CMK (cell line): ENCODE measurements at regions not wholly inside any gene's neighbourhood (a gene's known extent, or its start where the extent isn't known, plus 50 kb on each side); places are given as distances from the start of the nearest gene placed in this dataset.
"Not testable (repeated sequence)": the region's sequence is repeated elsewhere in the genome, so short reads cannot be mapped to it uniquely, and the experiment has no call there.

Experiments used
- DNase-seq: peaks from one replicate; pipeline ENCODE4 v3.0.0-alpha.2; 2010; ENCODE audit warnings: low read depth

GRCh38 chr6:20263059-20263458 lies 50.8 kb upstream of the MBOAT1 start:
- no peak for DNase-seq

- no peak for DNase-seq
These were observed 53.6 kb upstream of the MBOAT1 start for GRCh38 chr6:20265842-20266241.

- no peak for DNase-seq
These were observed 54.8 kb upstream of the MBOAT1 start for GRCh38 chr6:20266851-20267608.

- no peak for DNase-seq
These were observed 56.9 kb upstream of the MBOAT1 start for GRCh38 chr6:20269181-20269580.

GRCh38 chr6:20271818-20272217 lies 59.5 kb upstream of the MBOAT1 start:
- no peak for DNase-seq

GRCh38 chr6:20274137-20274536 lies 61.9 kb upstream of the MBOAT1 start:
- no peak for DNase-seq

- not testable (repeated sequence) for DNase-seq
These were observed 63.6 kb upstream of the MBOAT1 start for GRCh38 chr6:20275837-20276236.

- not testable (repeated sequence) for DNase-seq
These were observed 65.5 kb upstream of the MBOAT1 start for GRCh38 chr6:20277724-20278123.

GRCh38 chr6:20279051-20279450 lies 66.8 kb upstream of the MBOAT1 start:
- DNase-seq = no peak

GRCh38 chr6:20279608-20280287 lies 67.5 kb upstream of the MBOAT1 start:
- DNase-seq = no peak

- no peak for DNase-seq
These were observed 68.0 kb upstream of the MBOAT1 start for GRCh38 chr6:20280288-20280621.

GRCh38 chr6:20284672-20285071 lies 72.4 kb upstream of the MBOAT1 start:
- no peak for DNase-seq

- DNase-seq = no peak
These were observed 74.8 kb upstream of the MBOAT1 start for GRCh38 chr6:20286968-20287565.

GRCh38 chr6:20291764-20292580 lies 79.7 kb upstream of the MBOAT1 start:
- peak; percentile 76 for DNase-seq

- no peak for DNase-seq
These were observed 80.6 kb upstream of the MBOAT1 start for GRCh38 chr6:20292905-20293304.

- DNase-seq = no peak
These were observed 89.0 kb upstream of the MBOAT1 start for GRCh38 chr6:20301256-20301655.

GRCh38 chr6:20302168-20302567 lies 89.9 kb upstream of the MBOAT1 start:
- no peak for DNase-seq

- DNase-seq = no peak
These were observed 90.5 kb upstream of the MBOAT1 start for GRCh38 chr6:20302702-20303251.

GRCh38 chr6:20306491-20306890 lies 94.2 kb upstream of the MBOAT1 start:
- no peak for DNase-seq

- no peak for DNase-seq
These were observed 92.5 kb upstream of the E2F3 start for GRCh38 chr6:20309186-20309585.

GRCh38 chr6:20310185-20310584 lies 91.5 kb upstream of the E2F3 start:
- DNase-seq = no peak

- DNase-seq = no peak
These were observed 89.1 kb upstream of the E2F3 start for GRCh38 chr6:20312606-20313005.
